Cardiac muscle cell (in vitro differentiated cells and primary cell): ENCODE measurements at regions not wholly inside any gene's neighbourhood (a gene's known extent, or its start where the extent isn't known, plus 50 kb on each side); places are given as distances from the start of the nearest gene placed in this dataset.

Source experiments
- DNase-seq, 2 donors: peaks; one replicate each; pipeline versions ENCODE4 v3.0.0 to v3.0.0-alpha.2; 2010 to 2017; ENCODE audit warnings: low read depth in 1 of 2, low spot score in 1 of 2
- H3K27ac ChIP-seq: fragments of 200-600 bp; sonication (generic); 2 replicates; pipeline ENCODE4 v1.5.1; 2016
- H3K27me3 ChIP-seq: fragments of 200-600 bp; sonication (generic); 2 replicates; pipeline ENCODE4 v1.6.0; 2016; ENCODE audit warnings: control low read depth
- H3K36me3 ChIP-seq: fragments of 200-600 bp; sonication (generic); 2 replicates; pipeline ENCODE4 v1.5.1; 2016; ENCODE audit warnings: control low read depth
- H3K4me1 ChIP-seq: fragments of 200-600 bp; sonication (generic); 2 replicates; pipeline ENCODE4 v1.8.1; 2017; ENCODE audit warnings: low read depth, mild to moderate bottlenecking, mixed run types
- H3K4me3 ChIP-seq: fragments of 200-600 bp; sonication (generic); 2 replicates; pipeline ENCODE4 v1.5.1; 2016; ENCODE audit warnings: mild to moderate bottlenecking
- H3K9me3 ChIP-seq: fragments of 200-600 bp; sonication (generic); 2 replicates; pipeline ENCODE4 v1.5.1; 2017; ENCODE audit warnings: low read depth, mild to moderate bottlenecking, control low read depth
- TF ChIP-seq, protein P1 (sequence below): IDR thresholded peaks from 2 replicates; pipeline ENCODE4 v1.5.1; 2012; ENCODE audit warnings: low read depth, mild to moderate bottlenecking, low read length

DNA sequence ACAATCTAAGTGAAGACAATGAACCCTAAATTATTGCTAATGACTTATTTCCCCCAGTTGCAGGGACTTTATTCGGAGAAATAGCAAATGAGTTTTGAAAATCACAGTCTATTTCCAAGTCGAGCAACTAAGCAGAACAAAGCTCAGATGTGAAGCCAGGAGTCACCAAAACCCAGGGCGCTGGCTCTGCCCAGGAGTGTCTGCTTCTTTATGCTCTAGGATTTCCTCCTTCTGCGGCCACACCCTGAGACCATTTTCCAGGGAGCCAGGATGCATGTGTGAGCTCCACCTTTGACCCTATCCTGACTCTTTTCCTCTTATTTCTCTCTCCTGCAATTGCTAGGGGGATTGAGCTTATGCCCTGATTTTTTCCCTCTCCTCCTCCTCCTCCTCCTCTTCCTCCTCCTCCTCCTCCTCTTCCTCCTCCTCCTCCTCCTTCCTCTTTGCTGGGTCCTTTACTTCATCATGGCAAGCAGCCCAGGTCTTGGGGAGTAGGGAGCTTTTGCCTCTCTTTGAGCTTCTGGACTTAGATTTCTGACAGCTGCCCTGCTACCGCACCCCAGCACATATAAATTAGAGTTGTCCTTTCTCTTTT is 234.4 kb downstream of the ARL4A start:
- Histone ChIP-seq H3K36me3 (no peaks in the 10 kb centered on the region), H3K27ac (no peak overlapping the region), H3K4me3 (no peak overlapping the region), H3K9me3 (no peaks in the 10 kb centered on the region), H3K4me1 (no peaks in the 10 kb centered on the region), H3K27me3 (no peaks in the 10 kb centered on the region)
- no peak for DNase-seq
- TF ChIP-seq, protein P1, sequence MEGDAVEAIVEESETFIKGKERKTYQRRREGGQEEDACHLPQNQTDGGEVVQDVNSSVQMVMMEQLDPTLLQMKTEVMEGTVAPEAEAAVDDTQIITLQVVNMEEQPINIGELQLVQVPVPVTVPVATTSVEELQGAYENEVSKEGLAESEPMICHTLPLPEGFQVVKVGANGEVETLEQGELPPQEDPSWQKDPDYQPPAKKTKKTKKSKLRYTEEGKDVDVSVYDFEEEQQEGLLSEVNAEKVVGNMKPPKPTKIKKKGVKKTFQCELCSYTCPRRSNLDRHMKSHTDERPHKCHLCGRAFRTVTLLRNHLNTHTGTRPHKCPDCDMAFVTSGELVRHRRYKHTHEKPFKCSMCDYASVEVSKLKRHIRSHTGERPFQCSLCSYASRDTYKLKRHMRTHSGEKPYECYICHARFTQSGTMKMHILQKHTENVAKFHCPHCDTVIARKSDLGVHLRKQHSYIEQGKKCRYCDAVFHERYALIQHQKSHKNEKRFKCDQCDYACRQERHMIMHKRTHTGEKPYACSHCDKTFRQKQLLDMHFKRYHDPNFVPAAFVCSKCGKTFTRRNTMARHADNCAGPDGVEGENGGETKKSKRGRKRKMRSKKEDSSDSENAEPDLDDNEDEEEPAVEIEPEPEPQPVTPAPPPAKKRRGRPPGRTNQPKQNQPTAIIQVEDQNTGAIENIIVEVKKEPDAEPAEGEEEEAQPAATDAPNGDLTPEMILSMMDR: no peak

DNA sequence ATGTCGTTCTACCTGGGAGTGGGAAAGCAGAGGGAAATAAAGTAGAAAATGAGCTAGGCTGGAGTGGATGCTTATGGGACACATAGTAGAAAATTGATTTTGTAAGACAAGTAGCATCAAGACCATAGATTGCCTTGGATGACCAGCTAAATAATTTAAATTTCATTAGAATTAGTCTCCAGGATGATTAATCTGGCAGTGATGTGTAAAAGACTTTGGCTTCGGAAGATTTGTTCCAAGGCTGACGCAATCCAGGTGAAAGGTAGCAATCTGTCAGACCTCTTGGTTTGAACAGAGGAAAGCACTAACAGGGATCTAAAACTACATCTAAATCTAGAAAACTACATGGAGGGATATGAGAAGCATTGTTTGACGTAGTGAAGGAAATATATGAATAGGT is 236.5 kb downstream of the ARL4A start:
- Histone ChIP-seq H3K4me3 (no peak overlapping the region), H3K27me3 (no peaks in the 10 kb centered on the region), H3K4me1 (no peaks in the 10 kb centered on the region), H3K9me3 (no peaks in the 10 kb centered on the region), H3K36me3 (no peaks in the 10 kb centered on the region), H3K27ac (no peak overlapping the region)
- DNase-seq: peak in 1 of 2 donors; percentile 29
- TF ChIP-seq, protein P1: no peak

DNA sequence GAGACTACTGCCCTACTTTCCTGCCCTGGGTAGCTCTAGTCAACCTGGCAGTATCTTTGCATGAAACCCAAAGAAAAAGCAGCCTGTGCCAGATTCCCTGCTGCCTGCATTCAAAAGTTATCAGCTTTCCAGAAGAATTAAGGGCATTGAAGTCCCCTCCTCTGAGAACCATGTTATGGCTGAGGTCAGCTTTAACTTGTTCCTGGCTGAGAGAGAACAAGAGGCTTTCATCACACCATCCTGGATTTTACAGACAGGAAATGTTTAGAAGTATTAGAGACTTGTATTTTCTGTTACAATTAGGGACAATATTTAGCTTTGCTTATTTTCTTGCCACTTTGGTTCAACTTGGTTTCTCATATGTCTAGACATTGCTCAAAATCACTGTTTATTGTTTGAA is 238.8 kb downstream of the ARL4A start:
- H3K4me3 ChIP-seq: no peak overlapping the region
- no peaks in the 10 kb centered on the region for H3K4me1 ChIP-seq
- H3K27me3 ChIP-seq: no peaks in the 10 kb centered on the region
- peak; percentile 16 to 45 for DNase-seq
- no peaks in the 10 kb centered on the region for H3K36me3 ChIP-seq
- TF ChIP-seq, protein P1: no peak
- H3K9me3 ChIP-seq: no peaks in the 10 kb centered on the region
- H3K27ac ChIP-seq: no peak overlapping the region

DNA sequence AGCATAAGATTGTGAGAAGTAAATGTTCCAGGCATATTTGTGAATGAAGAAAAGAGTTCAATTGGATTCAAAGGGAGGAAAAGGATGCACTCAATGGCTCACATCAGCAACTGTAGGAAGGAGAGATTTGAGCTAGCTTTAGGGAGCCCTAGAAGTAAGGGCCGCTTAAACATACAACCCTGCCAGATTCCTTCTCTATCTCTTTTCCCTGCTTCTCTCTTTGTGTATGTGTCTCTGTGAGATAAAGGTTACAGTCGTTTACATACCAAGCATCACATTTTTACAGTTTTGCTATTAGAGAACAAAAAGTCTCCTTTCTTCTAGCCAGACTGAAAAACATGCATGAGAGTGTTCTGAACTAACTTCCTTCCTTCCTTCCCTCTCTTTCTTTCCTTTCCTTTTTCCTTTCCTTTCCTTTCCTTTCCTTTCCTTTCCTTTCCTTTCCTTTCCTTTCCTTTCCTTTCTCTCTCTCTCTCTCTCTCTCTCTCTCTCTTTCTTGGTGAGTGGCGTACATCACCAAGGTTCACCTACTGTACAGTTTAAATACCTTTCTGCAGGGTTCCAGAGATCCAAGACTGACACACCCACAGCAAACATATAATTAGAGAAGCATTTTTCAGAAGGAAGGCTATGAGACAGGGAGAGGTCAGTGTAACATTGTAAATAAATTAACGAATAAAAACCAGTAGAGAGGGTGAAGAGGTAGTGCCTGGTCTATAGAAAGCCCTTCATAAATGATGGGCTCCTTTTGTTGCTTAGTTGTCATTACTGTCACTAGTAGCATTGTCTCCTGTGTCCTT is 240.4 kb downstream of the ARL4A start:
- no peak overlapping the region for H3K27ac ChIP-seq
- H3K36me3 ChIP-seq: no peaks in the 10 kb centered on the region
- H3K4me3 ChIP-seq: no peak overlapping the region
- no peak for DNase-seq
- H3K27me3 ChIP-seq: no peaks in the 10 kb centered on the region
- TF ChIP-seq, protein P1: no peak
- H3K9me3 ChIP-seq: no peaks in the 10 kb centered on the region
- H3K4me1 ChIP-seq: no peaks in the 10 kb centered on the region

DNA sequence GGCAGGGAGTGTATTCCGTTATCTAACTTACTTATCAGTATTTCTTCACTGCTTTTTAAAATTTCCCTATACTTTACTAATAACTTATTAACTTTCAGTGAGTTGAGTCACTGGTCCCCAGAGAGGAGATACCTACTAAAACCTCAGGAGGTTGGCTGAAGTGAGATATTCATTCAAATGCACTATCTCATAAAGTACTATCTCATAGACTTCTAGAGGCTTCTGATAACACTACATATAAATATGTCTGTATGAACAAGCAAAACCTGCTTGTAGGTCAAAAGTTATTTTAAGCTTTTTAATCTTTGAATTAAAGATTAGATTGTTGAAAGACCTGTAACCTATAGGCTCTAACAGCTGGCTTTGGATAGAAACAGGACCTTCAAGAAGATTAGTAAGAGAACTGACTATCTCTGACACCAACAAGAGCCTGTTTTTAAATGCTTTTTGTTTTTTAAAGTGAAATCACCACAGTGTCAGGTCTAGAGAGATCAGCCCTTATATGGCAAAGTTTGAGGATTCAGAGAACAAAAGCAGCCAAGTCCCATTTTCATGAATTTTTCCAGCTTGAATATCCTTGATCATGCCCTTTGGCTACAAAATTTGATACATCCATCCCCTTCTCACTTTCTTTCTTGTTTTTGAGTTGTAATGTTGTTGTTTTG is 242.2 kb downstream of the ARL4A start:
- TF ChIP-seq, protein P1: no peak
- Histone ChIP-seq H3K4me1 (no peaks in the 10 kb centered on the region), H3K4me3 (no peak overlapping the region), H3K27me3 (no peaks in the 10 kb centered on the region), H3K36me3 (no peaks in the 10 kb centered on the region), H3K27ac (no peak overlapping the region), H3K9me3 (no peaks in the 10 kb centered on the region)
- DNase-seq: peak in 1 of 2 donors; percentile 71
